ENCODE measurements at regions not wholly inside any gene's neighbourhood (a gene's known extent, or its start where the extent isn't known, plus 50 kb on each side); places are given as distances from the start of the nearest gene placed in this dataset.

GRCh38 chr18:47343291-47343690 lies 91.8 kb upstream of the SKOR2 start:
- TF ChIP-seq CTCF (IDR thresholded peaks at IDR 0.05; ENCODE audit: extremely low read depth, insufficient read depth, missing control alignments) = no peak
- DNase-seq (ENCODE audit: low spot score) = no peak
- in situ Hi-C loops (cut with MboI; ENCODE audit: low pct_unique_long_range_greater_than_20kb, low sequenced_read_pairs, unreplicated experiment) = no loop called here

- in situ Hi-C loops (cut with MboI; ENCODE audit: low pct_unique_long_range_greater_than_20kb, low sequenced_read_pairs, unreplicated experiment) = no loop called here
- no peak for DNase-seq (ENCODE audit: low spot score)
- TF ChIP-seq CTCF (IDR thresholded peaks at IDR 0.05; ENCODE audit: extremely low read depth, insufficient read depth, missing control alignments) = no peak
Observed at GRCh38 chr18:47342566-47342965, 91.1 kb upstream of the SKOR2 start.

- in situ Hi-C loops (cut with MboI; ENCODE audit: low pct_unique_long_range_greater_than_20kb, low sequenced_read_pairs, unreplicated experiment) = no loop called here
- TF ChIP-seq CTCF (IDR thresholded peaks at IDR 0.05; ENCODE audit: extremely low read depth, insufficient read depth, missing control alignments) = no peak
- no peak for DNase-seq (ENCODE audit: low spot score)
Observed at GRCh38 chr18:47341678-47342077, 90.2 kb upstream of the SKOR2 start.

GRCh38 chr18:47334966-47335365 lies 83.5 kb upstream of the SKOR2 start:
- in situ Hi-C loops (cut with MboI; ENCODE audit: low pct_unique_long_range_greater_than_20kb, low sequenced_read_pairs, unreplicated experiment) = no loop called here
- no peak for TF ChIP-seq CTCF (IDR thresholded peaks at IDR 0.05; ENCODE audit: extremely low read depth, insufficient read depth, missing control alignments)
- no peak for DNase-seq (ENCODE audit: low spot score)

GRCh38 chr18:47333926-47334635 lies 82.6 kb upstream of the SKOR2 start:
- TF ChIP-seq CTCF (IDR thresholded peaks at IDR 0.05; ENCODE audit: extremely low read depth, insufficient read depth, missing control alignments) = no peak
- in situ Hi-C loops (cut with MboI; ENCODE audit: low pct_unique_long_range_greater_than_20kb, low sequenced_read_pairs, unreplicated experiment) = no loop called here
- no peak for DNase-seq (ENCODE audit: low spot score)

GRCh38 chr18:47331641-47332040 lies 80.2 kb upstream of the SKOR2 start:
- TF ChIP-seq CTCF (IDR thresholded peaks at IDR 0.05; ENCODE audit: extremely low read depth, insufficient read depth, missing control alignments) = no peak
- no peak for DNase-seq (ENCODE audit: low spot score)
- in situ Hi-C loops (cut with MboI; ENCODE audit: low pct_unique_long_range_greater_than_20kb, low sequenced_read_pairs, unreplicated experiment) = no loop called here
